Vagina (tissue), 2 donors: ENCODE measurements at regions not wholly inside any gene's neighbourhood (a gene's known extent, or its start where the extent isn't known, plus 50 kb on each side); places are given as distances from the start of the nearest gene placed in this dataset.

ENCODE experiments used
- DNase-seq, 2 donors: peaks; one replicate each; pipeline ENCODE4 v3.0.0-alpha.2; 2017; ENCODE audit errors: extremely low spot score in 2 of 2
- H3K27ac ChIP-seq: fragments of 200-600 bp; sonication (generic); one replicate; pipeline ENCODE4 v1.5.1; 2019
- H3K27me3 ChIP-seq: fragments of 200-600 bp; sonication (generic); one replicate; pipeline ENCODE4 v1.5.1; 2019
- H3K36me3 ChIP-seq, 2 donors: fragments of 200-600 bp; sonication (generic); one replicate each; pipeline ENCODE4 v1.5.1; 2017 to 2019
- H3K4me1 ChIP-seq: fragments of 200-600 bp; sonication (generic); one replicate; pipeline ENCODE4 v1.5.1; 2019
- H3K4me3 ChIP-seq, 2 donors: fragments of 200-600 bp; sonication (generic); 1 replicate in 1 of 2; 2 replicates in 1 of 2; pipeline ENCODE4 v1.5.1; 2016 to 2019
- H3K9me3 ChIP-seq: fragments of 200-600 bp; sonication (generic); one replicate; pipeline ENCODE4 v1.5.1; 2019
- POLR2A ChIP-seq, 2 donors: fragments of 450-650 bp; IDR thresholded peaks; one replicate each; pipeline ENCODE4 v1.6.1; 2017; ENCODE audit warnings: antibody characterized with exemption in 2 of 2, mild to moderate bottlenecking in 2 of 2, moderate library complexity in 2 of 2
- POLR2AphosphoS5 ChIP-seq, 2 donors: sonication (generic); formaldehyde crosslinking; IDR thresholded peaks; one replicate each; pipeline ENCODE4 v1.9.0; 2017; ENCODE audit warnings: antibody characterized with exemption in 2 of 2, mild to moderate bottlenecking in 2 of 2, low read depth in 1 of 2; ENCODE audit not compliant: insufficient read depth in 1 of 2
- intact Hi-C: fragments of 100-400 bp; cut with DNase I; formaldehyde crosslinking; loops from one replicate; pipeline ENCODE4 v1.15.1; 2023
- TF ChIP-seq, protein P1 (sequence below), 3 experiments: fragments of 450-650 bp in 2 of 3; fragments of 200-600 bp in 1 of 3; sonication (generic) in 1 of 3; IDR thresholded peaks; one replicate each; pipeline ENCODE4 v1.5.1; 2017 to 2019; ENCODE audit warnings: antibody characterized with exemption in 3 of 3, mild to moderate bottlenecking in 2 of 3, moderate library complexity in 2 of 3

DNA sequence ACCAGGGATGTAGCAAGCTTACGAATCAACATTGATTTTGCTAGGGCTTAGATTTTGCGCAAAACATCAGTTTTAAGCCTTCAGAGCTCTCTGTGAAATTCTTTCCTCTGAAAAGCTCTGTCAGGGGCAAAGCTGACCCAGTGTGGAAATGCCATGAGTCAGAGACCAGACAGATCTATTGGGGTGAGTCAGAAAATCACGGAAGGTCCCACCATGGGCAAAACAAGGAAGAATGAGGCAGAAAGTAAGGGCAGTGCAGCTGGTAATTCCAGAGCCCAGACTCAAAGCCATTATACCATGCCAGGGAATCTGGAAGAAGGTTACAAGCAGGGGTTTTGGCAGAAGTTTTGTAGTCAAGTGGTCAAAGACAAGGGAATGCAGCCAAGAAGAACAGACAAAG, 256.6 kb upstream of the CTAGE1 start:
- H3K4me1 ChIP-seq, result no peaks in the 10 kb centered on the region
- peak overlapping the region; percentile 38 for H3K27ac ChIP-seq
- no peaks in the 10 kb centered on the region for H3K9me3 ChIP-seq
- DNase-seq, result no peak
- intact Hi-C loops, result no loop called here
- H3K36me3 ChIP-seq, result no peaks in the 10 kb centered on the region
- no peak overlapping the region for H3K4me3 ChIP-seq
- TF ChIP-seq POLR2A (IDR thresholded peaks at IDR 0.05) (no peak), POLR2AphosphoS5 (IDR thresholded peaks at IDR 0.05; ENCODE audit: insufficient read depth in 1 of 2, low read depth in 1 of 2) (no peak)
- TF ChIP-seq, protein P1, sequence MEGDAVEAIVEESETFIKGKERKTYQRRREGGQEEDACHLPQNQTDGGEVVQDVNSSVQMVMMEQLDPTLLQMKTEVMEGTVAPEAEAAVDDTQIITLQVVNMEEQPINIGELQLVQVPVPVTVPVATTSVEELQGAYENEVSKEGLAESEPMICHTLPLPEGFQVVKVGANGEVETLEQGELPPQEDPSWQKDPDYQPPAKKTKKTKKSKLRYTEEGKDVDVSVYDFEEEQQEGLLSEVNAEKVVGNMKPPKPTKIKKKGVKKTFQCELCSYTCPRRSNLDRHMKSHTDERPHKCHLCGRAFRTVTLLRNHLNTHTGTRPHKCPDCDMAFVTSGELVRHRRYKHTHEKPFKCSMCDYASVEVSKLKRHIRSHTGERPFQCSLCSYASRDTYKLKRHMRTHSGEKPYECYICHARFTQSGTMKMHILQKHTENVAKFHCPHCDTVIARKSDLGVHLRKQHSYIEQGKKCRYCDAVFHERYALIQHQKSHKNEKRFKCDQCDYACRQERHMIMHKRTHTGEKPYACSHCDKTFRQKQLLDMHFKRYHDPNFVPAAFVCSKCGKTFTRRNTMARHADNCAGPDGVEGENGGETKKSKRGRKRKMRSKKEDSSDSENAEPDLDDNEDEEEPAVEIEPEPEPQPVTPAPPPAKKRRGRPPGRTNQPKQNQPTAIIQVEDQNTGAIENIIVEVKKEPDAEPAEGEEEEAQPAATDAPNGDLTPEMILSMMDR (IDR thresholded peaks at IDR 0.05), result no peak
- H3K27me3 ChIP-seq, result no peaks in the 10 kb centered on the region

DNA sequence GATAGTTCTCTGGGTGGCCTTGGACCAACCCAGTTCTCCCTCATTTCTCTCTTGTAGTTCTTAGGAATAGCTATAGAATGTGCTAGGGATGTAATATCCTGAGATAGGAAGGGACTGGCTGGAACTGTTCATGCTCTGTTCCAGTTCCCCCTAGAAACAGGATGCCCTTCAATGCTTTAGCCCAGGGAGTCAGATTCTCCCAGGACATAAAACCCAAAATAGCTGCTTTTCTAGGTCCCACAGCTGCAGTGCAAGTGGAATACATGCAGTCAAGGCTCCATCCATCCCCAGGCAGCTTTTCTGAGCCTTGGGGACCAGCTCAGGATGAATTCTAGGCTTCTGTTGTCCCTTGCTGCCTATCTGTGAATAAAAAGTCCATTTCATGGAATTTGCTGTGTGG, 257.3 kb upstream of the CTAGE1 start:
- TF ChIP-seq POLR2AphosphoS5 (IDR thresholded peaks at IDR 0.05; ENCODE audit: insufficient read depth in 1 of 2, low read depth in 1 of 2) (no peak), POLR2A (IDR thresholded peaks at IDR 0.05) (no peak)
- TF ChIP-seq, protein P1 (IDR thresholded peaks at IDR 0.05), result no peak
- Histone ChIP-seq H3K36me3 (no peaks in the 10 kb centered on the region), H3K4me3 (no peak overlapping the region), H3K9me3 (no peaks in the 10 kb centered on the region), H3K27ac (no peak overlapping the region), H3K4me1 (no peaks in the 10 kb centered on the region), H3K27me3 (no peaks in the 10 kb centered on the region)
- intact Hi-C loops, result no loop called here
- no peak for DNase-seq

DNA sequence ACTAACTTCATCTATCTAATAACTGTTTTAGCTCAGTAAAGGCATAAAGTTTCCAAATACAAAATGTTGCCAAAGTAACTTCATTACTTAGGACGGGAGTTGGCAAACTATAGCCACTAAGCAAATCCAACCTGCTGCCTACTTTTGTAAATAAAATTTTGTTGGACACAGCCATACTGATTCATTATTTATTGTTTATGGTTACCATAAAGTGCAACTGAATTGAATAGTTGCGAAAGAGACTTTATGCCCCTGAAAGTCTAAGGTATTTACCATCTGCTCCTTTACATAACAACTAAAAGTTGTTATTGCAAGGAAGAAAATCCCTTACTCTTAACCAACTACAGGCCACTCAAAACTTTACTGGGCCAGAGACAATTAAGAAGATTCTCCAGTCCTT, 256.7 kb upstream of the RBBP8 start:
- H3K4me1 ChIP-seq, result no peaks in the 10 kb centered on the region
- intact Hi-C loops, result no loop called here
- no peak for DNase-seq
- H3K9me3 ChIP-seq, result no peaks in the 10 kb centered on the region
- no peak overlapping the region for H3K27ac ChIP-seq
- no peaks in the 10 kb centered on the region for H3K36me3 ChIP-seq
- no peaks in the 10 kb centered on the region for H3K27me3 ChIP-seq
- H3K4me3 ChIP-seq, result no peak overlapping the region
- no peak for TF ChIP-seq POLR2AphosphoS5 (IDR thresholded peaks at IDR 0.05; ENCODE audit: insufficient read depth in 1 of 2, low read depth in 1 of 2)
- TF ChIP-seq POLR2A (IDR thresholded peaks at IDR 0.05), result no peak
- TF ChIP-seq, protein P1 (IDR thresholded peaks at IDR 0.05), result no peak

DNA sequence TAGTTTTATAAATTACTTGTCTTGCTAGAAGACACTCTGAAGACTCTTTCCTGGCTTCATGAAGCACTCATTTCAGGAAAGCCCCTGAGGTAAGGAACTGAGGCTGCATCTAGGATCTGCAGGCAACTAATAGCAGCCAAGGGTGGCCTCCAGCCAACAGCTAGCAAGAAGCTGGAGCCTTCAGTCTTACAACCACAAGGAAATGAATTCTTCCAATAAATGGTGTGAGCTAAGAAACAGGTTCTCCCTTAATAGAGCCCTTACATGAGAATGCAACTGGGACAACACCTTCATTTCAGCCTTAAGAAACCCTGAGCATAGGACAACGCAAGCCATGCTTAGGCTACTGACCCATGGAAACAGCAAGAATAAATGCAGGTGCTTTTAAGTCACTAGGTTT, 254.6 kb upstream of the RBBP8 start:
- H3K27ac ChIP-seq, result no peak overlapping the region
- intact Hi-C loops, result no loop called here
- H3K36me3 ChIP-seq, result no peaks in the 10 kb centered on the region
- no peak overlapping the region for H3K4me3 ChIP-seq
- no peaks in the 10 kb centered on the region for H3K9me3 ChIP-seq
- H3K27me3 ChIP-seq, result no peaks in the 10 kb centered on the region
- no peaks in the 10 kb centered on the region for H3K4me1 ChIP-seq
- DNase-seq, result no peak
- TF ChIP-seq POLR2A (IDR thresholded peaks at IDR 0.05) (no peak), POLR2AphosphoS5 (IDR thresholded peaks at IDR 0.05; ENCODE audit: insufficient read depth in 1 of 2, low read depth in 1 of 2) (no peak)
- TF ChIP-seq, protein P1 (IDR thresholded peaks at IDR 0.05), result no peak

DNA sequence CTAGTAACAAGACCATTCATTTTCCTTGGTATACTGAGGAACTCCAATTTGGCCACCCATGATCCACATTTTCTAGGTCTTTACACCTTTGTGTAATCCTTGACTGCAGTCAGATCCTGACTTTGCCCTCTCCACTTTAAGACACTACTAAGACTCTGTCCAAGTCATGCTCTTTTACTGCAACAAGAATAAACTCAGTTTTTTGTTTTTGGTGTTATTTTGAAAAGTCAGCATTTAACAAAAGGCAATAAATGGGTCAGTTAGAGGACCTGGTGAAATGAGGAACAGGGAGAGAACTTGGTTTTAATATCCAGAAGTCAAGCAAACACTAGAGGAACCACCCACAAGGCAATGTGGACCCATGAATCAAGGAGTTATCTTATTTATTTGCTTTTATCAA, 252.2 kb upstream of the RBBP8 start:
- Histone ChIP-seq H3K27ac (no peak overlapping the region), H3K4me1 (no peaks in the 10 kb centered on the region), H3K27me3 (no peaks in the 10 kb centered on the region), H3K4me3 (no peak overlapping the region), H3K9me3 (no peaks in the 10 kb centered on the region), H3K36me3 (no peaks in the 10 kb centered on the region)
- no peak for TF ChIP-seq POLR2AphosphoS5 (IDR thresholded peaks at IDR 0.05; ENCODE audit: insufficient read depth in 1 of 2, low read depth in 1 of 2)
- TF ChIP-seq POLR2A (IDR thresholded peaks at IDR 0.05), result no peak
- TF ChIP-seq, protein P1 (IDR thresholded peaks at IDR 0.05), result no peak
- no peak for DNase-seq
- intact Hi-C loops, result no loop called here
